K562 (cell line): ENCODE measurements at regions not wholly inside any gene's neighbourhood (a gene's known extent, or its start where the extent isn't known, plus 50 kb on each side); places are given as distances from the start of the nearest gene placed in this dataset.

ENCODE experiments used
- ATAC-seq: fragments of 200-7000 bp; cut with Tn5 transposase; 3 replicates; pipeline ENCODE4 v1.9.1; 2020; ENCODE audit warnings: moderate library complexity
- BruUV-seq: library from RNA; stranded (reverse); fragments of 400-500 nt; replicated peaks from 2 replicates; lab custom pipeline; 2021; lab: Mats Ljungman, UMichigan
- CTCF ChIA-PET: fragments of 300-600 bp; formaldehyde crosslinking; extraction: SDS; loops from one replicate; lab custom pipeline; 2021; ENCODE audit warnings: low intra/inter-chr PET ratio; lab: Yijun Ruan, JAX
- POLR2A ChIA-PET: fragments of 300-600, 350-650 bp; sonication (Branson Sonifier 250); formaldehyde crosslinking; extraction: SDS; loops from one replicate; lab custom pipeline; 2021; ENCODE audit warnings: antibody characterized with exemption, inconsistent platforms; lab: Yijun Ruan, JAX
- DNase-seq, 4 experiments: peaks; one replicate each; pipeline versions ENCODE4 v3.0.0 to v3.0.0-alpha.2; 2011 to 2018; ENCODE audit warnings: low spot score in 3 of 4, mixed read lengths in 3 of 4; ENCODE audit errors: extremely low read depth in 1 of 4
- FAIRE-seq: peaks from 2 replicates; lab custom pipeline; 2011; peaks lifted over from hg19 to GRCh38; lab: Jason Lieb, UNC
- H2AFZ ChIP-seq: 2 replicates; pipeline ENCODE4 v1.6.0; 2011; ENCODE audit warnings: low read depth, low read length, control low read depth, inconsistent platforms
- H3K27ac ChIP-seq: fragments of 200-600 bp; 3 replicates; pipeline ENCODE4 v1.8.0; 2011; ENCODE audit warnings: low read depth, mild to moderate bottlenecking, control low read depth, inconsistent platforms, low read length, moderate library complexity, mixed read lengths; ENCODE audit errors: extremely low read depth
- H3K27me3 ChIP-seq, 2 experiments: fragments of 300-600 bp in 1 of 2; 2 replicates in 1 of 2; 3 replicates in 1 of 2; pipeline versions ENCODE4 v1.6.0 to v1.8.0; 2011; ENCODE audit warnings: inconsistent platforms in 2 of 2, low read length in 2 of 2, mild to moderate bottlenecking in 1 of 2, mixed read lengths in 1 of 2, moderate library complexity in 1 of 2; ENCODE audit not compliant: control insufficient read depth in 2 of 2, insufficient read depth in 2 of 2
- H3K36me3 ChIP-seq: fragments of 300-600 bp; 3 replicates; pipeline ENCODE4 v1.8.0; 2011; ENCODE audit warnings: mild to moderate bottlenecking, low read length, inconsistent platforms; ENCODE audit not compliant: control insufficient read depth, insufficient read depth
- H3K4me1 ChIP-seq, 2 experiments: fragments of 200-600 bp in 1 of 2; replicated peaks in 1 of 2; 2 replicates in 1 of 2; 3 replicates in 1 of 2; pipeline versions ENCODE4 v1.5.1 to v1.8.0; 2011; ENCODE audit warnings: inconsistent platforms in 2 of 2, low read length in 2 of 2, mild to moderate bottlenecking in 1 of 2, mixed read lengths in 1 of 2, moderate library complexity in 1 of 2; ENCODE audit not compliant: control insufficient read depth in 2 of 2, insufficient read depth in 2 of 2
- H3K4me2 ChIP-seq: 2 replicates; pipeline ENCODE4 v1.6.1; 2011; ENCODE audit warnings: low read length, control low read depth, inconsistent platforms, mixed read lengths; ENCODE audit not compliant: insufficient read depth
- H3K4me3 ChIP-seq: fragments of 200-600 bp; sonication (generic), shearing (Covaris generic); 2 replicates; pipeline ENCODE4 v1.5.1; 2016; ENCODE audit warnings: control low read depth, inconsistent platforms
- H3K79me2 ChIP-seq: fragments of 200-600 bp; 3 replicates; pipeline ENCODE4 v1.8.0; 2011; ENCODE audit warnings: low read length, inconsistent platforms; ENCODE audit not compliant: control insufficient read depth, insufficient read depth
- H3K9ac ChIP-seq, 2 experiments: 2 replicates each; pipeline versions ENCODE4 v1.6.0 to v1.6.1; 2011; ENCODE audit warnings: low read depth in 2 of 2, low read length in 2 of 2, control low read depth in 1 of 2, inconsistent platforms in 1 of 2, mild to moderate bottlenecking in 1 of 2, mixed read lengths in 1 of 2; ENCODE audit not compliant: insufficient read depth in 1 of 2
- H3K9me1 ChIP-seq: one replicate; pipeline ENCODE4 v1.6.0; 2011; ENCODE audit warnings: inconsistent platforms, mild to moderate bottlenecking, low read length, moderate library complexity; ENCODE audit not compliant: control insufficient read depth, insufficient read depth
- H3K9me3 ChIP-seq: replicated peaks from 2 replicates; pipeline ENCODE4 v1.5.1; 2011; ENCODE audit warnings: low read depth, low read length, inconsistent platforms; ENCODE audit not compliant: control insufficient read depth, insufficient read depth
- H4K20me1 ChIP-seq: replicated peaks from 2 replicates; pipeline ENCODE4 v1.6.1; 2011; ENCODE audit warnings: low read length, inconsistent platforms, mixed read lengths; ENCODE audit not compliant: control insufficient read depth, insufficient read depth
- ATF3 ChIP-seq, 2 experiments: fragments of 450-650 bp in 1 of 2; sonication (generic) in 1 of 2; formaldehyde crosslinking in 1 of 2; IDR thresholded peaks in 1 of 2; conservative IDR thresholded peaks in 1 of 2; 2 replicates each; pipeline versions ENCODE4 v1.6.1 to v1.8.1; 2016 to 2023; ENCODE audit warnings: mild to moderate bottlenecking in 2 of 2, moderate library complexity in 2 of 2, inconsistent platforms in 1 of 2, missing genetic modification reagents in 1 of 2
- ATF6 ChIP-seq: sonication (generic); formaldehyde crosslinking; IDR thresholded peaks from 2 replicates; pipeline ENCODE4 v1.4.0; 2020; ENCODE audit warnings: mild to moderate bottlenecking, missing genetic modification reagents
- CREB3 ChIP-seq: fragments of 450-650 bp; conservative IDR thresholded peaks from 2 replicates; pipeline ENCODE4 v1.6.1; 2016; ENCODE audit warnings: missing genetic modification characterization, low read depth, mild to moderate bottlenecking, missing compliant biosample characterization, moderate library complexity
- E2F4 ChIP-seq: sonication (generic); formaldehyde crosslinking; IDR thresholded peaks from 2 replicates; pipeline ENCODE4 v1.8.0; 2022; ENCODE audit warnings: mild to moderate bottlenecking, low read depth, missing genetic modification reagents
- ELK1 ChIP-seq: sonication (generic); formaldehyde crosslinking; IDR thresholded peaks from 2 replicates; pipeline ENCODE4 v1.8.1; 2022; ENCODE audit warnings: missing genetic modification reagents
- EP400 ChIP-seq: fragments of 450-650 bp; IDR thresholded peaks from 2 replicates; pipeline ENCODE4 v1.6.1; 2017; ENCODE audit warnings: antibody characterized with exemption, mild to moderate bottlenecking, moderate library complexity
- FOXP1 ChIP-seq: sonication (generic); formaldehyde crosslinking; IDR thresholded peaks from 2 replicates; pipeline ENCODE4 v1.8.0; 2022; ENCODE audit warnings: mild to moderate bottlenecking, missing genetic modification reagents
- NR3C1 ChIP-seq: sonication (generic); formaldehyde crosslinking; IDR thresholded peaks from 2 replicates; pipeline ENCODE4 v1.8.1; 2022; ENCODE audit warnings: missing genetic modification reagents
- PHF20 ChIP-seq: fragments of 450-650 bp; IDR thresholded peaks from 2 replicates; pipeline ENCODE4 v1.6.1; 2018; ENCODE audit not compliant: partially characterized antibody
- PKNOX1 ChIP-seq: fragments of 450-650 bp; IDR thresholded peaks from 2 replicates; pipeline ENCODE4 v1.6.1; 2016
- POLR2G ChIP-seq: fragments of 200-400 bp; formaldehyde crosslinking; IDR thresholded peaks from 2 replicates; pipeline ENCODE4 v1.6.1; 2017; ENCODE audit warnings: low read depth, mild to moderate bottlenecking, antibody characterized with exemption, low read length, moderate library complexity
- SMAD3 ChIP-seq: fragments of 450-650 bp; formaldehyde crosslinking; conservative IDR thresholded peaks from 2 replicates; pipeline ENCODE4 v1.4.0; 2020; ENCODE audit warnings: mild to moderate bottlenecking
- SPI1 ChIP-seq: IDR thresholded peaks from 2 replicates; pipeline ENCODE4 v1.6.1; 2011; ENCODE audit warnings: low read depth, low read length, control low read depth, borderline replicate concordance
- ZBED1 ChIP-seq: IDR thresholded peaks from 2 replicates; pipeline ENCODE4 v1.6.1; 2014
- ZFP1 ChIP-seq: fragments of 450-650 bp; formaldehyde crosslinking; IDR thresholded peaks from 2 replicates; pipeline ENCODE4 v1.4.0; 2020; ENCODE audit warnings: mild to moderate bottlenecking, mixed read lengths
- ZNF354B ChIP-seq: fragments of 250-450 bp; sonication (Bioruptor Pico); IDR thresholded peaks from 2 replicates; pipeline ENCODE4 v1.4.0; 2020
- ZNF764 ChIP-seq: fragments of 250-450 bp; sonication (Bioruptor Pico); IDR thresholded peaks from 2 replicates; pipeline ENCODE4 v1.4.0; 2020; ENCODE audit warnings: low read depth, mild to moderate bottlenecking, moderate library complexity
- WGBS: fragments of 100-300 bp; shearing (Covaris generic); methylation state at CpG from one replicate; pipeline ENCODE4 v1.1.6; 2016; ENCODE audit warnings: low coverage, mixed read lengths; ENCODE audit not compliant: insufficient coverage; ENCODE audit errors: missing lambda C conversion rate; 5-methylcytosine and 5-hydroxymethylcytosine counted together
- in situ Hi-C: fragments of 300-500 bp; cut with MboI; formaldehyde crosslinking; loops from 4 replicates; pipeline ENCODE4 v1.15.0; 2018; ENCODE audit warnings: inconsistent platforms, mixed read lengths
- intact Hi-C: fragments of 100-400 bp; cut with micrococcal nuclease; formaldehyde crosslinking; loops from 2 replicates; pipeline ENCODE4 v1.14.2; 2022

GRCh38 chr1:79655876-79656275, 649.3 kb upstream of the ADGRL4 start:
- WGBS: 3% methylated on average over 2 of the region's 2 CpGs
- Histone ChIP-seq H3K9ac (no peak overlapping the region), H2AFZ (no peak overlapping the region), H3K36me3 (no peaks in the 10 kb centered on the region), H3K9me1 (no peaks in the 10 kb centered on the region), H4K20me1 (no peaks in the 10 kb centered on the region), H3K4me3 (no peak overlapping the region), H3K79me2 (no peaks in the 10 kb centered on the region), H3K27ac (no peak overlapping the region), H3K9me3 (no peaks in the 10 kb centered on the region), H3K4me2 (no peak overlapping the region), H3K4me1 (no peaks in the 10 kb centered on the region), H3K27me3 (no peaks in the 10 kb centered on the region)
- BruUV-seq: no TSS peak
- no peak for DNase-seq
- no peak for FAIRE-seq
- in situ Hi-C loops: no loop called here
- no peak for ATAC-seq
- CTCF ChIA-PET: no interaction called here
- POLR2A ChIA-PET: no interaction called here
- intact Hi-C loops: no loop called here
- no peak for TF ChIP-seq ATF3 (IDR thresholded peaks at IDR 0.05)
- TF ChIP-seq ATF3 (CRISPR knock-in tag; conservative IDR thresholded peaks at IDR 0.05): no peak
- no peak for TF ChIP-seq PKNOX1
- no peak for TF ChIP-seq ZNF354B
- no peak for TF ChIP-seq POLR2G
- no peak for TF ChIP-seq ATF6
- no peak for TF ChIP-seq FOXP1 (CRISPR knock-in tag)
- TF ChIP-seq ELK1 (CRISPR knock-in tag): no peak
- no peak for TF ChIP-seq CREB3
- no peak for TF ChIP-seq E2F4 (CRISPR knock-in tag)
- no peak for TF ChIP-seq EP400
- TF ChIP-seq ZNF764 (CRISPR knock-in tag): no peak
- TF ChIP-seq SMAD3 (CRISPR knock-in tag): no peak
- TF ChIP-seq PHF20: no peak
- no peak for TF ChIP-seq NR3C1 (CRISPR knock-in tag)
- TF ChIP-seq SPI1: no peak
- no peak for TF ChIP-seq ZFP1 (CRISPR knock-in tag)
- TF ChIP-seq ZBED1: no peak
